ENCODE measurements at regions not wholly inside any gene's neighbourhood (a gene's known extent, or its start where the extent isn't known, plus 50 kb on each side); places are given as distances from the start of the nearest gene placed in this dataset.

- FAIRE-seq (no peak), DNase-seq (ENCODE audit: insufficient read length, low spot score) (no peak)
- no peak for TF ChIP-seq CTCF (IDR thresholded peaks at IDR 0.05; ENCODE audit: insufficient read depth, missing control alignments)
Observed at GRCh38 chr1:209132736-209133467, 450.6 kb upstream of the CAMK1G start.

GRCh38 chr1:209134001-209134400, 449.5 kb upstream of the CAMK1G start:
- FAIRE-seq, result no peak
- no peak for DNase-seq (ENCODE audit: insufficient read length, low spot score)
- no peak for TF ChIP-seq CTCF (IDR thresholded peaks at IDR 0.05; ENCODE audit: insufficient read depth, missing control alignments)

- no peak for FAIRE-seq
- TF ChIP-seq CTCF (IDR thresholded peaks at IDR 0.05; ENCODE audit: insufficient read depth, missing control alignments), result no peak
- no peak for DNase-seq (ENCODE audit: insufficient read length, low spot score)
Observed at GRCh38 chr1:209143916-209144315, 439.6 kb upstream of the CAMK1G start.

GRCh38 chr1:209150114-209150513, 433.4 kb upstream of the CAMK1G start:
- no peak for TF ChIP-seq CTCF (IDR thresholded peaks at IDR 0.05; ENCODE audit: insufficient read depth, missing control alignments)
- FAIRE-seq (no peak), DNase-seq (ENCODE audit: insufficient read length, low spot score) (no peak)

GRCh38 chr1:209153411-209153810, 430.1 kb upstream of the CAMK1G start:
- no peak for TF ChIP-seq CTCF (IDR thresholded peaks at IDR 0.05; ENCODE audit: insufficient read depth, missing control alignments)
- FAIRE-seq (no peak), DNase-seq (ENCODE audit: insufficient read length, low spot score) (no peak)

GRCh38 chr1:209154912-209155311, 428.6 kb upstream of the CAMK1G start:
- FAIRE-seq (no peak), DNase-seq (ENCODE audit: insufficient read length, low spot score) (no peak)
- TF ChIP-seq CTCF (IDR thresholded peaks at IDR 0.05; ENCODE audit: insufficient read depth, missing control alignments), result no peak

GRCh38 chr1:209155546-209155945, 428.0 kb upstream of the CAMK1G start:
- FAIRE-seq, result no peak
- no peak for TF ChIP-seq CTCF (IDR thresholded peaks at IDR 0.05; ENCODE audit: insufficient read depth, missing control alignments)
- DNase-seq (ENCODE audit: insufficient read length, low spot score), result no peak
